Erythroblast (primary cell): ENCODE measurements at regions not wholly inside any gene's neighbourhood (a gene's known extent, or its start where the extent isn't known, plus 50 kb on each side); places are given as distances from the start of the nearest gene placed in this dataset.

Experiments used
- GATA1 ChIP-seq: IDR thresholded peaks from 2 replicates; pipeline ENCODE4 v1.6.1; 2011; ENCODE audit warnings: low read depth, mild to moderate bottlenecking, control low read depth, low read length, moderate library complexity
- POLR2A ChIP-seq: IDR thresholded peaks from 2 replicates; pipeline ENCODE4 v1.6.1; 2011; ENCODE audit warnings: mild to moderate bottlenecking, low read length

GRCh38 chr5:173672891-173673290, 56.4 kb upstream of the BOD1 start:
- no peak for TF ChIP-seq POLR2A
- no peak for TF ChIP-seq GATA1
